GM19240 (cell line): ENCODE measurements at regions not wholly inside any gene's neighbourhood (a gene's known extent, or its start where the extent isn't known, plus 50 kb on each side); places are given as distances from the start of the nearest gene placed in this dataset.
"Not testable (repeated sequence)": the region's sequence is repeated elsewhere in the genome, so short reads cannot be mapped to it uniquely, and the experiment has no call there.

Experiments used
- DNase-seq: peaks from one replicate; pipeline ENCODE4 v3.0.0; 2011; ENCODE audit warnings: low spot score; ENCODE audit not compliant: insufficient read length

DNA sequence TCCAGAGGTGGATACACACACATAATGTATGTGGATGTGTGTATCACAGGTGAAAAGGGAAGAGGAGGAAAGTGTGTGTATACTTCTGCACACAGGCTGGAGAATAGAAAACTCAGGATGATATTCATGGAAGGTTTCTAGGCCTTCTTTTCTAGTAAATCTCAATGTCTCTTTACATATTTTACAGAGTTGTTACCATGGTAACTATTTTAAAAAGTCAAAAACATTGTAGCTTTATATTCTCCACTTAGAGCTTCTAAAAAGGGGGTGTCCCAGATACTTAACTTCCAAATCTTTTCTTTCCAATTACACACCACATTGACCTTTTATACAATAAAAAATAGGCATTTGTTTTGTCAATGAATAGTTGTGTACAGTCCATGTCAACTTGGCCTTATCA is 604.8 kb upstream of the LCORL start:
- DNase-seq, result no peak

DNA sequence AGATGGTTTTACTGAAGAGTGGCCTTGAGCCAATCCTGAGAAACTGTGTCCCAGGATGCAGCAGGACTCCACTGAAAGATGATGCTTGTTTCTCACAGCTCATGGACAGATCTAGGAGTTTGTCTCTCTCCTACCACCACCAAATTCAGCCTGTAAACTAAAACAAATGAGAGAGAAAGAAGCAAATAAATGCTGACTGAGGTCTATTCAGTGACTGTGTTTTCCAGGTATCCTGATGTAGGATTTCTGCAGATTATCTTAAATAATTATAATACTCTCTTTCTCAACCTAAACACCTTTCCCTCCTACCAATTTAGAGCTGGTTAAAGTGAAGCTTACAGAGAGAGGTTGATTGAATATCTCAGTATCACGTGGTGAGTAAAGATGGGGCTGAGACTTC is 599.6 kb upstream of the LCORL start:
- no peak for DNase-seq

DNA sequence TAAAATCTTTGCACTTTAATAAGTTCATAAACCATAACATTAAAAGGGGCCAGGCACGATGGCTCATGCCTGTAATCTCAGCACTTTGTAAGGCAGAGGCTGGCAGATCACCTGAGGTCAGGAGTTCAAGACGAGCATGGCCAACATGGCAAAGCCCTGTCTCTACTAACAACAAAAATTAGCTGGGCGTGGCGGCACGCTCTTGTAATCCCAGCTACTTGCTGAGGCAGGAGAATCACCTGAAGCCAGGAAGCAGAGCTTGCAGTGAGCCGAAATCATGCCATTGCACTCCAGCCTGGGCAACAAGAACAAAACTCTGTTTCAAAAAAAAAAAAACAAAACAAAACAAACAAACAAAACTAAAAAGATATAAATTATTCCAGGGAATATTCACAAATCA is 595.2 kb upstream of the LCORL start:
- DNase-seq, result no peak

DNA sequence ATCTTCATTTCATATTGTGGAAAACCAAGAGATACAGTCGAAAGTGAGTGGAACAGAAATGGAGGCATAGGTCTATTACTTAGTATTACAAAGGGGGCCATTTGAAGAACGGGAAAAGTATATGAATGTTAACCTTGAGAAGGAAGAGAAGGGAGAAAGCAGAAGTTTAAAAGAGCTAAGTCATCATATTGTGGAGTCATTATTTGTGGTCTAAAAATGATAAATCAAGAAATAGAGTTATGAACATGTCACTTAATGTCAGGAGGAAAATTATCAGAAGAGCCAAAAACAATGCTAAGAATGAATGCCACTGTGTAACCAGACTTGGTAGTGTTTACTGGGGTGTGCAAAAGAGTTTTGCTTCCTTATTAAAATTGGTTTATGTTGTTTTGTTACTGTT is 589.5 kb upstream of the LCORL start:
- DNase-seq, result no peak

DNA sequence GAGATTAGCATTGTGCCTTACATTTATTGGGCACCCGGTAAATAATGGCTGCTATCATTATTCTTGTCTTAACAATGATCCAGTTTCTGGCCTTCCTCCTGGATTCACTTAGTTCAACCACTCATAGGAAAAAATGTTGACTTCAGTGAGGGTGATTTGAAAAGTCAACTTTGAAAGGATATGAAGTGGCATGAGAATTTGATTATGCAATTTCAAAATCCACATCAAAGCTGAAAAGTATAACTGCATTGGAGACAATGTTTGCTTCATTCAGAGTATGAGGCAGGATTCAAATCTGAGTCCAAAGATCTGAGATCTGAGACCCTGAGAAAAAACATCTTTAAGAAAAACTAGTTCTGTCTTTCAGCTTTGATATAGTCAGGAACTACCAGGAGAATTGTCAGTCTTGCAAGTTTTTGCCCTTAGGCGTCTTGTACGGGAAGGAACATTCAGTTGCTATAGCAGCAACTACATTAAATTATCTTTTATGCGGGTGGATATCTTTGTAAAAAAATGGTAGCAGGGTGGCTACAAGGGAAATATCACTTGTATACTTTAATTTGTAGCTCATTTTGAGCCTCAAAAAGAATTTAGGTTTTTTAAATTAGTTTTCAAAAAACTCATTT is 587.5 kb upstream of the LCORL start:
- DNase-seq, result no peak

DNA sequence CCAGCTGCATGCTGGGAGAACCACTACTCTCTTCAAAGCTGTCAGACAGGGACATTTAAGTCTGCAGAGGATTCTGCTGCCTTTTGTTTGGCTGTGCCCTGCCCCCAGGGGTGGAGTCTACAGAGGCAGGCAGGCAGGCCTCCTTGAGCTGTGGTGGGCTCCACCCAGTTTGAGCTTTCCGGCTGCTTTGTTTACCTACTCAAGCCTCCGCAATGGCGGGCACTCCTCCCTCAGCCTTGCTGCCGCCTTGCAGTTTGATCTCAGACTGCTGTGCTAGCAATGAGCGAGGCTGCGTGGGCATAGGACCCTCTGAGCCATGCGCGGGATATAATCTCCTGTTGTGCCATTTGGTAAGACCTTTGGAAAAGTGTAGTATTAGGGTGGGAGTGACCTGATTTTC is 581.1 kb upstream of the LCORL start:
- not testable (repeated sequence) for DNase-seq

DNA sequence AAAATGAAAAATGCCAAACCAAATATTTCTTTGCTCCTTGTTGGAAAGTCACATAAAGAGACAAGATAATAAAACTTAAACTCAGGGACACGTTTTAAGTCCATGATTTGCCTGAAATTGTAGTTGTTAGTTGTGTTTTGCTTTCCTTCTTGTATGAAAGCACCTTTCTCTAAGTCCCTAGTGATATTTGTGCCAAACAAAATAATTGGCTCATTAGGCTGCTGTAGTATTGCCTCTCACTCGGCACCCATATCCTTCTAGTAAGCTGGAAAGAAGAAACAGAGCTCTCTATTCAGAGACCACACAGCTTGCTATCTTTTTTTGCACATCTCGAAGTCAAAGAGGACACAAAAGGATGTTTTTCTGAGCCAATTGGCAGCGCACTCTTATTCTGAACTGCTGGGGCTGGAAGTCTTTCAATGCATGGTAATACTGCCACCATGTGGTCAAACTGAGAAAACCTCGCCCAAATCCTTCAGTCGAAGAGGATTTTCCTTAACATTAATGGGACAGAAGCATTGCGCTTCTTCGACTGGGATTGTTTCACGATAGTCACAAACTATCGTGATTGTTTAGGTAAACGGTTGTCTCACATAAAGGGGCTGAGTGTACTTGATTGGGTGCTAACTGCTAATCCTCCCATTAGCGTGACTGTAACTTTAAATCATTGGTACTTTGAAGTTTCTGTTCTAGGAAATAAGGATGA is 571.9 kb upstream of the LCORL start:
- peak; percentile 36 for DNase-seq

DNA sequence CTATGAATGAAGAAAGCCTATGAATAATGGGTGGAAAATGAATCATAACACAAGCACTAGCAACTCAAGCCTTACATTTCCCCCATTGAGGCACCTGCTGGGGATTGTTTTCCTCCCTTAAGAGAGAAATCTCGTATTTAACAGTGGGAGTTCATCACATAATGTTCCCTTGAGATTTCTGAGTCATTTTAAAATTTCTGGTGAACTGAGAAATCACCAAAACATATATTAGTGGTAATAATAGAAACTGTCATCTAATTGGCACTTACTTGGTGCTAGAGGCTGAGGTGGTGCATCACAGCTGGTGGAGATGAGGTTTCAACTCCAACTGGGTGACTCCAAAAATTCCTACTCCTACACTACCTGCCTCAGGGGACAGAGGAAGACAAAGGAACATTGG is 561.3 kb upstream of the LCORL start:
- no peak for DNase-seq

DNA sequence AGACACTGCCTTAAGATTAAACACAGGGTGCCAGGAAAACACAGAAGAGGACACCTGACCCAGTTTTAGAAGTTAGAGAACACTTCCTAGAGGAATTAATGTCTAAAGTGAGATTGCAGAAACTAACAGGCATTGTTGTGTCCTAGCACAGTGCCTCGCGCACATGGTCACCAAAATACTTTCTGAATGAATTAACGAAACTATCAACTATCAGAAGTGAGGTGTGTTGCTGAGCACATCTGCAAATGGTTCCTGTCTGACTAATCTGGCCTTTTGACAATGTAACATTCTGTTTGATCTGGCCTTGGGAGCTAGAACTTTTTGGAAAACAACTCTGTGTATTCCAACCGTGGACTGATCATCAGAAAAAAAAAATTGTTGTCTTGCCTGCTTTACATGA is 556.8 kb upstream of the LCORL start:
- no peak for DNase-seq

DNA sequence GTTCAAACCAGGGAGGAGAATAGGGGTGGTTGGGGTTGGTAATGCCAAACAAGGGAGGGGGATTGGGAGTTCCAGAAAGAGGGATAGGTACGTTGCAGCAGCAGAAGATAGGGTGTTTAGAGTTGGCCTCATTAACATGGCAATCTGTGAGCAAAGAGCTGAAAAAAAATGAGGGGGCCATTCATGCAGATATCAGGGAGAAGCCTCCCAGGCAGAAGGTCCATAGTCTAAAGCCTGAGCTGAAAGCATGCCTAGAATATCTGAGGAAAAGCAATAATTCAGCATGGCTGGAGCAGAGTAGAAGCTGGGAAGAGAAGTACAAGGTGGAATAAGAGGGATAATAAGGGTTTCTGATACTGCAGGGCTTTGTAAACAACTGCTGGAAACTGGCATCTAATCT is 550.9 kb upstream of the LCORL start:
- no peak for DNase-seq

DNA sequence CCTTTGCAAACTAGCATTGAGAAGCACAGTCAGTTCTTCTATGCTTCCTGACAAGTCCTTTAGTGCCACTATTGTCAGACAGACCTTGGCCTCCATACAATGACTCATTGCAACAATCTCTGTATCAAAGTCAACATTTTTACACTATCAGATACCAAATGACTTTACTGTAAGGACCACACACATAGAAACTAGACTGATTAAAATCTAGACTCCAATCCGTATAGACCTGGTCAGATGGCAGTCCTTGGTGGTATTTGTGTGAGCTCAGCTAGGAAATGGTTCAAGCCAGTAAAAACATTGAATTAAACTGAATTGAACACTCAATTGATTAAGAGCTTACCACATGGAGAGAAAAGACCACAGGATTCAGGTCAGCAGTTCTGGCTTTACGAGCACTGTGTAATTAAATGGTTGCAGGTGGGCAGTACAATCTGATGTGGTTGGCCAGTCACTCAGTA is 549.8 kb upstream of the LCORL start:
- DNase-seq, result no peak

DNA sequence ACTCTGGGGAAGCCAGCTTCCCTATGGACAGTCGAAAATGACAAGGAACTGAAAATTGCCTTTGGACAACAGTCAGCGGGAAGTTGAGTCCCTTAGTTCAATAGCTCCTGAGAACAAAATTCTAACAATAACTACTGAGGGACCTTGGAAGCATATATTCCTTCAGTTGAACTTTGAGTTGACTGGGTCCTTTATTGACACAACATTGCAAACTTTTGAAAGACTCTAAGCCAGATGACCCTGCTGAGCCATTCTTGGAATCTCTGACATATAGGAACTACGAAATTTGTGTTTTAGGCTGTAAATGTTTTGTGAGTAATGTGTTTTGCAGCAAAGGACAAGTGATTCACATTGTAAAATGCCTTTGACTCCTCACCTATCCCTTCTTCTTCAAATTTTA is 548.8 kb upstream of the LCORL start:
- no peak for DNase-seq

DNA sequence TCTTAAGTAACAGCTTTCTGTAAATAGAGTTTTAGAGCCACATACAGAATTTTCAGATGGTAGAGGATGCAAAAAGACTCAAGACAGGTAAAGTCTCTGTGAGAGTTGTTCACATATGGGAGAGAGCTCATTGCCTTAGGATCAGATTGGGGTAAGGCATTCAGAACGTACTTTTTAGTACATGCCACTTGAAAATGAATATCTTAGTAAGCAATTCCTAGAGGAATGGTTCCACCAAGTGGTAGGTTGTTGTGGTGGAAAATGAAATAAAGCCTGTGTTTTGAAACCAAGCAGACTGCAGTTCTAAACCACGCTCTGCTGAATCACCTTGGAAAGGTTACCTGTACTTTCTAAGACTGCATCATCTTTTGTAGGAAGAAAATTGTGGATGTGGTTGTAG is 547.0 kb upstream of the LCORL start:
- no peak for DNase-seq

DNA sequence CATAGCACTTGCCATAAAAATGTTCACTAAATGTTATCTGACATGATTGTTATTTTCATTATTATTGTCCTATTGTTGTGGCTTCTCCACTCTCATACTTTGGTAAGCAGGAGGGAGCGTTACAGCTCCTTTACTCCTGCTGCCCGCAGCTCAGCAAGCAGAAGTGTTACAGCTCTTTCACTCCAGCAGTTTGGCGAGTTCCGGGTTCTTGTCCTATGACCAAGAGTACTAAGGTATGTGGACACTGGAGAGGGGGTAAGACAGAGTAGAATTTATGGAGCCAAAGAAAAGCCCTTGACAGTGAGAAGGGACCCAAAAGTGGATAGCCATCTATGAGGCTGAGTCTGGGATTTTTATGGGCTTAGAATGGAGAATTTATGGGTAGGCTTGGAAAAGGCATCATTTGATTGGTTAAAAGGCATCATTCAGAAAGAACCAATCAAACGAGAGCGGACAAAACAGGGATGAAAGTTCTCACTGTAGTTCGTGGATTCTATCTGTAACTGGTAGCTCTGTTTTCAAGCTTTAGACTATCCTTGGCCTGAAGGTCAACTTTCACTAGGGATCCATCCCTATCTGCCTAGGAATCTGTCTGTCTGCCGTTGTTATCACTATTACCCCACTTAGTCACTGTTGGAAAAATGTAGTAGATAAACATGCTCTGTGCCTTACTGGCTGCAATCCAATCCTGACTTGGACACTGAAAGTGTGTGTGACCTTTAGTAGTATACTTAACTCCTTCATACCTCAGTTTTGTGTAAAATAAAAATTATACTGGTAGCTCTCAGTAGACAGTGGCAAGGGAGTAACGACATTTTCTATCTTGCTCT is 545.6 kb upstream of the LCORL start:
- DNase-seq, result no peak

DNA sequence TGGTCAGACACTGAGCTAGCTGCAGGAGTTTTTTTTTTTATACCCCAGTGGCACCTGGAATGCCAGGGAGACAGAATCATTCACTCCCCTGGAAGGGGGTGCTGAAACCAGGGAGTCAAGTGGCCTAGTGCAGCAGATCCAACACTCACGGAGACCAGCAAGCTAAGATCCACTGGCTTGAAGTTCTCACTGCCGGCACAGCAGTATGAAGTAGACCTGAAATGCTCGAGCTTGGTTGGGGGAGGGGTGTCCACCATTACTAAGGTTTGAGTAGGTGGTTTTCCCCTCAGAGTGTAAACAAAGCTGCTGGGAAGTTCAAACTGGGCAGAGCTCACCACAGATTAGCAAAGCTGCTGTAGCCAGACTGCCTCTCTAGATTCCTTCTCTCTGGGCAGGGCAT is 537.9 kb upstream of the LCORL start:
- DNase-seq, result no peak

DNA sequence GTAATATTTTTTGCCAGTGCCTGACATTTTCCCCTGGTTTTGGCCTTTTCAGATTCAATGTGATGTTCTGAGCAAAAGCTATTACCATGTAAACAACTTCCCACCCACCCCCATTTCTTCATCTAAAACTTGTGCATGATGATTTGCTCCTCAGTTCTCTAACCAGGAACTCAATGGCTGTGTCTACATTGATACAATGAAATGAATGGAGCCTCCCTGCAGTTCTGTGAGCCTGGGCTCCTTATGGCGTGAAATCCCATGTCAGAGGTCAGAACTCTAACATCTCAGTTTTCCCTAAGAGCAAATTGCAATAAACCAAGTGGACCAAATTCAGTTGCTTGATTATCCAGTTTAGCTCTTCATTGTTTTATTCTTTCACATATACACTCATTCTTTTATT is 534.8 kb upstream of the LCORL start:
- no peak for DNase-seq

DNA sequence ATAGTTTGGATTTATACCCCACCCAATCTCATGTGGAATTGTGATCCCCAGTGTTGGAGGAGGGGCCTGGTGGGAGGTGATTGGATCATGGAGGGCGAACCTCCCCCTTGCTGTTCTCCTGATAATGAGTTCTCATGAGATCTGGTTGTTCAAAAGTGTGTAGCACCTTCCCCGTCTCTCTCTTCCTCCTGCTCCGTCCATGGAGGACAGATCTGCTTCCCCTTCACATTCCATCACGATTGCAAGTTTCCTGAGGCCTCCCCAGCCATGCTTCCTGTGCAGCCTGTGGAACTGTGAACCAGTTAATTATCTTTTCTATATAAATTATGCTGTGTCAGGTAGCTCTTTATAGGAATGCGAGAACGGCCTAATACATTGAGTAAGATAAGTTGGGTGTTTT is 518.8 kb upstream of the LCORL start:
- DNase-seq, result no peak

DNA sequence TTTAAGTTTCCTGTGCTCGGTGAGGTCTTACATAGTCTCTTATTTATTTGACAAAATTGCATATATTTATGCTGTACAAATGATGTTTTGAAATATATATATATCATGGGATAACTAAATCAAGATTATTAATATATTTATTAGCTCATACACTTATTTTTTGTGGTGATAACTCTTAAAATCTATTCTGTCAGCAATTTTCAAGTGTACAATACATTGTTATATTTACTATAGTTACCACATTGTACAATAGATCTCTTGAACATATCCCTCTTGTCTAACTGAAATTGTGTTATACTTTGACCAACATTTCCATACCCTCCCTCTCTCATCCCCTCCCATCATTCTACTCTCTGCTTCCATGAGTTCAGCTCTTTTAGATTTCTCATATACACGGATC is 516.6 kb upstream of the LCORL start:
- no peak for DNase-seq

DNA sequence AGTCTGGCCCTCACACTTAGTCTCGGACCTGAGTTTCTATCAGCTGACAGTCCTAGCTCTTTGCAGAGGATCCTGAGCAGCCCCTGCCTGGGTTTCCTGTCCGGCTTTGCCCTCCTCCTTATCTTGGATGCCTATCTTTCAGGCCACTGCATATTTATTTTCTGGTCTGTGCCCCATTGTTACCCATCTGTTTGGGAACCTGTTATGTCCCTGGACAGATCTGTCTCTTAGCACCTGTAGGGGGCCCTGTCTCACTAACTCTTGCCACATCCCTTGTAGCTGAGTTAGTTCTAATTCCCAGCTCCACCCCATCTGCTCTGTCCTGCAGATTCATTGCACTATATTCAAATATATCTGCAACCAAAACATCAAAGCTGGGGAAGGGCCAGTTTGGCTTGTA is 514.9 kb upstream of the LCORL start:
- DNase-seq, result no peak

DNA sequence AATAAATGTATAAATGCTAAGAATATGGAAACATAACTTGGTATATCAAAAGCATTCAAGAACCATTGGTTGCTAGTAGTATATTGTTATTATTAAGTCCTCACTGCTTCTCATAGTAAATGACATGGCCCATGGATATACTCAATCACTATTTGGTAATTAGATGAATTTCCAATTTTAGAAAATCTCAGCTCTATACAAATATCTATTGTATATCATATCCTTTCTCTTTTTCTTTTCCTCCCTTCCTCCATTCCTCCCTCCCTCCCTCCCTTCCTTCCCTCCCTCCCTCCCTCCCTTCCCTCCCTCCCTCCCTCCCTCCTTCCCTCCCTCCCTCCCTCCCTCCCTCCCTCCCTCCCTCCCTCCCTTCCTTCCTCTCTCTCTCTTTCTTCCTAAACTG is 514.4 kb upstream of the LCORL start:
- no peak for DNase-seq

DNA sequence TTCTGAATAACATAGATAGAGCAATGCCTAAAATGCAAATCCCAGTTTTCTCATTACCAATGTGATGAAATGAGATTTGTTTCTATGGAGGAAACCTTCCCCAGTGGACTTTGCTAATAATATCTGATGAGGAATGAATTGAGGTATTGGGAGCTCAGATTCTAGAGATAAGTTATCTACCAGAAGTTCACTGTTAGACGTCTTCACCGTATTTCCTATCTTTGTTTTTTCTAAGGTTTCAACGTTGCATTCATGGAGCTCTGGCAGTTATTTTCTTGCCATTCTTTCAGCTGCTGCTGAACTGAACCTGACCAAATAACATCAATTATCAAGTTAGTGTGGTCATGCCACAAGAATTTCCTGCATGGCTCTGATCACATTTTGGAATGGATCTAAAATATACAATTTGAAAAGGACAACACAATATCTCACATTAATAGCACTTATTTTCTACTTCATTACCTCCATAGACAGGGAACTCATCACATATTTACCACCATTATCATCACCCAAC is 511.8 kb upstream of the LCORL start:
- DNase-seq, result no peak

DNA sequence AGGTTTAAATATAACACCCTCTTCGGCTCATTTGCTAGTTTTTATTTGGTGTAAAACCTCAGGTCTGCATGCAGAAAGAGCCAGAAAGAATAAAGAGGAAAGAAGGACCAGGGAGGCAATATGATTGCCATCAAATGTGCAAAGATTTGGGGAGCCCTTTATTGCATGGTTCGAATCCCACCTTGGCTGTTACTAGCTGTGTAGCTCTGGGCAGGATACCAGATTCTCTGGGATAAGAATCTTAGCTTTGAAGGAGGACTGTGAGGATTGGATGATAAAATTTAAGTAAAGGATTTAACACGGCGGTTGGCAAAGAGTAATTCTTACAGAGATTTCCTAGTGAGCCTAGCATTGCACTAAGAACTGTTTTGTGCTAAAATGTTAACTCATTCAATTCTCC is 510.2 kb upstream of the LCORL start:
- no peak for DNase-seq
